Thyroid gland (tissue), 4 donors: ENCODE measurements at regions not wholly inside any gene's neighbourhood (a gene's known extent, or its start where the extent isn't known, plus 50 kb on each side); places are given as distances from the start of the nearest gene placed in this dataset.

Experiments
- CTCF ChIP-seq, 6 experiments: fragments of 200-600 bp in 3 of 6; fragments of 450-650 bp in 3 of 6; sonication (generic) in 3 of 6; IDR thresholded peaks; one replicate each; pipeline ENCODE4 v1.5.1; 2016 to 2019; ENCODE audit warnings: antibody characterized with exemption in 6 of 6, mild to moderate bottlenecking in 2 of 6, inconsistent platforms in 1 of 6, moderate library complexity in 1 of 6
- POLR2A ChIP-seq, 2 donors: fragments of 450-650 bp; IDR thresholded peaks; one replicate each; pipeline ENCODE4 v1.6.1; 2017; ENCODE audit warnings: antibody characterized with exemption in 2 of 2, mild to moderate bottlenecking in 2 of 2, moderate library complexity in 1 of 2

- TF ChIP-seq CTCF (IDR thresholded peaks at IDR 0.05) (no peak), POLR2A (IDR thresholded peaks at IDR 0.05) (no peak)
Measured at GRCh38 chr7:13563680-13564079, 425.8 kb downstream of the ETV1 start.
